Tibial nerve (tissue), 4 donors: ENCODE measurements at regions not wholly inside any gene's neighbourhood (a gene's known extent, or its start where the extent isn't known, plus 50 kb on each side); places are given as distances from the start of the nearest gene placed in this dataset.
"Not testable (repeated sequence)": the region's sequence is repeated elsewhere in the genome, so short reads cannot be mapped to it uniquely, and the experiment has no call there.

Experiments
- DNase-seq, 2 donors: peaks; one replicate each; pipeline ENCODE4 v3.0.0-alpha.2; 2019; ENCODE audit warnings: low spot score in 2 of 2
- H3K27ac ChIP-seq, 4 donors: fragments of 200-600 bp; sonication (generic) in 3 of 4; one replicate each; pipeline ENCODE4 v1.5.1; 2017 to 2019; ENCODE audit warnings: mild to moderate bottlenecking in 1 of 4
- H3K27me3 ChIP-seq, 2 donors: fragments of 200-600 bp; sonication (generic) in 1 of 2; one replicate each; pipeline versions ENCODE4 v1.5.1 to v1.6.0; 2017 to 2019
- H3K36me3 ChIP-seq, 3 donors: fragments of 200-600 bp; sonication (generic); one replicate each; pipeline ENCODE4 v1.5.1; 2018 to 2019
- H3K4me1 ChIP-seq, 4 donors: fragments of 200-600 bp; sonication (generic) in 3 of 4; one replicate each; pipeline ENCODE4 v1.5.1; 2017 to 2019
- H3K4me3 ChIP-seq, 4 donors: fragments of 200-600 bp; sonication (generic) in 3 of 4; one replicate each; pipeline ENCODE4 v1.5.1; 2017 to 2019; ENCODE audit warnings: mild to moderate bottlenecking in 1 of 4, moderate library complexity in 1 of 4
- H3K9me3 ChIP-seq, 4 donors: fragments of 200-600 bp; sonication (generic) in 3 of 4; one replicate each; pipeline ENCODE4 v1.5.1; 2017 to 2019
- CTCF ChIP-seq, 5 experiments: fragments of 200-600 bp in 3 of 5; fragments of 450-650 bp in 2 of 5; sonication (generic) in 3 of 5; IDR thresholded peaks; one replicate each; pipeline ENCODE4 v1.5.1; 2016 to 2019; ENCODE audit warnings: antibody characterized with exemption in 5 of 5, mild to moderate bottlenecking in 3 of 5, moderate library complexity in 2 of 5
- EP300 ChIP-seq, 2 donors: sonication (generic); formaldehyde crosslinking; IDR thresholded peaks; one replicate each; pipeline ENCODE4 v1.6.1; 2017; ENCODE audit warnings: antibody characterized with exemption in 2 of 2, mild to moderate bottlenecking in 1 of 2
- POLR2A ChIP-seq, 2 donors: fragments of 450-650 bp; IDR thresholded peaks; one replicate each; pipeline ENCODE4 v1.6.1; 2017; ENCODE audit warnings: antibody characterized with exemption in 2 of 2, mild to moderate bottlenecking in 2 of 2, moderate library complexity in 2 of 2
- WGBS, 2 donors: methylation state at CpG; one replicate each; pipeline ENCODE4 v1.1.5; 2018; 5-methylcytosine and 5-hydroxymethylcytosine counted together

GRCh38 chrX:46198858-46199257, 346.4 kb downstream of the ZNF674 start:
- WGBS, 2 donors = 46 to 54% methylated on average over 1 of the region's 1 CpG
- Histone ChIP-seq H3K27me3 (no peaks in the 10 kb centered on the region), H3K4me1 (no peaks in the 10 kb centered on the region), H3K9me3 (no peaks in the 10 kb centered on the region), H3K4me3 (no peak overlapping the region), H3K27ac (no peak overlapping the region), H3K36me3 (no peaks in the 10 kb centered on the region)
- no peak for TF ChIP-seq POLR2A (IDR thresholded peaks at IDR 0.05)
- TF ChIP-seq CTCF (IDR thresholded peaks at IDR 0.05) = no peak
- no peak for TF ChIP-seq EP300 (IDR thresholded peaks at IDR 0.05)
- no peak for DNase-seq

DNA sequence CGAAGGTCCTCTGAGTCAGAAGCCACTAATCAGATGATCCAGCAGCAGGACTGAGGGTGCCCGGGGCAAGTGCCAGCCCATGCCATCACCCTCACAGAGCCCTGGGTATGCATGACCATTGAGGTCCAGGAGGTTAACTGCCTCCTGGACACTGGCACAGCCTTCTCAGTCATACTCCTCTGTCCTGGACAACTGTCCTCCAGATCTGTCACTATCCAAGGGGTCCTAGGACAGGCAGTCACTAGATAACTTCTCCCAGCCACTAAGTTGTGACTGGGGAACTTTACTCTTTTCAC, 358.5 kb downstream of the ZNF674 start:
- not testable (repeated sequence) for DNase-seq, H3K27me3 ChIP-seq, H3K36me3 ChIP-seq, H3K4me3 ChIP-seq, H3K27ac ChIP-seq, H3K9me3 ChIP-seq, H3K4me1 ChIP-seq
- WGBS, 2 donors = 57 to 63% methylated on average over 1 to 2 of the region's 2 CpGs

GRCh38 chrX:46185923-46186810, 359.1 kb downstream of the ZNF674 start:
- WGBS, 2 donors = 59 to 90% methylated on average over 7 of the region's 7 CpGs
- TF ChIP-seq POLR2A (IDR thresholded peaks at IDR 0.05) (no peak), CTCF (IDR thresholded peaks at IDR 0.05) (no peak), EP300 (IDR thresholded peaks at IDR 0.05) (no peak)

GRCh38 chrX:46184749-46185148, 360.5 kb downstream of the ZNF674 start:
- no peak for DNase-seq
- no peaks in the 10 kb centered on the region for H3K9me3 ChIP-seq
- no peak overlapping the region for H3K27ac ChIP-seq
- no peaks in the 10 kb centered on the region for H3K27me3 ChIP-seq
- no peak overlapping the region for H3K4me3 ChIP-seq
- TF ChIP-seq POLR2A (IDR thresholded peaks at IDR 0.05) (no peak), CTCF (IDR thresholded peaks at IDR 0.05) (no peak), EP300 (IDR thresholded peaks at IDR 0.05) (no peak)
- 48 to 53% methylated on average over 2 of the region's 2 CpGs for WGBS, 2 donors
- no peaks in the 10 kb centered on the region for H3K4me1 ChIP-seq
- H3K36me3 ChIP-seq = no peaks in the 10 kb centered on the region

More at GRCh38 chrX:46185923-46186810, 359.1 kb downstream of the ZNF674 start:
- Histone ChIP-seq H3K27me3 (no peaks in the 10 kb centered on the region), H3K9me3 (no peaks in the 10 kb centered on the region), H3K27ac (no peak overlapping the region), H3K36me3 (no peaks in the 10 kb centered on the region), H3K4me3 (no peak overlapping the region), H3K4me1 (no peaks in the 10 kb centered on the region)
- DNase-seq = no peak

DNA sequence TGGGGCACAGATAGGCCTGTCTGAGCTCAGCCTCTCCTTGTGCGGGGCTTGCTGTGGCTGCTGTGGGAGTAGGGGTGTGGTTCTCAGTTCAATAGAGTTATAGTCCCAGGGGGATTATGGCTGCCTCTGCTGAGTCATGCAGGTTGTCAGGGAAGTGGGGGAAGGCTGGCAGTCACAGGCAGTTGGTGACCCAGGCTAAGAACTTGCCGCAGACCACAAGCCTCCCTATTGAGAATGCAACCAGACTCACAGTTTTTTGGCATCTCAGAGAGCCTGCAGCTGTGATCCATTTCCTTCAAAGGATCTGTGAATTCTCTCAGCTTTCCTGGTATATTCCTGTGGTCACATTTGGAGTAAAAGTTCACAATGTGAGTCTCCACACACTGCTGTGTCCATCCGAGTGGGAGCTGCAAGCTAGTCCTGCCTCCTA, 364.9 kb downstream of the ZNF674 start:
- no peaks in the 10 kb centered on the region for H3K4me1 ChIP-seq
- WGBS, 2 donors = 55 to 70% methylated on average over 2 of the region's 3 CpGs
- H3K4me3 ChIP-seq = no peak overlapping the region
- H3K27me3 ChIP-seq = no peaks in the 10 kb centered on the region
- no peak for DNase-seq
- no peaks in the 10 kb centered on the region for H3K9me3 ChIP-seq
- TF ChIP-seq EP300 (IDR thresholded peaks at IDR 0.05) (no peak), POLR2A (IDR thresholded peaks at IDR 0.05) (no peak), CTCF (IDR thresholded peaks at IDR 0.05) (no peak)
- no peaks in the 10 kb centered on the region for H3K36me3 ChIP-seq
- no peak overlapping the region for H3K27ac ChIP-seq
